Erythroblast (primary cell): ENCODE measurements at regions not wholly inside any gene's neighbourhood (a gene's known extent, or its start where the extent isn't known, plus 50 kb on each side); places are given as distances from the start of the nearest gene placed in this dataset.

Source experiments
- GATA1 ChIP-seq: IDR thresholded peaks from 2 replicates; pipeline ENCODE4 v1.6.1; 2011; ENCODE audit warnings: low read depth, mild to moderate bottlenecking, control low read depth, low read length, moderate library complexity
- POLR2A ChIP-seq: IDR thresholded peaks from 2 replicates; pipeline ENCODE4 v1.6.1; 2011; ENCODE audit warnings: mild to moderate bottlenecking, low read length

- TF ChIP-seq POLR2A (no peak), GATA1 (no peak)
Measured at GRCh38 chr4:15159477-15160019, 157.3 kb downstream of the CPEB2 start.
